GM12891 (cell line): ENCODE measurements at regions not wholly inside any gene's neighbourhood (a gene's known extent, or its start where the extent isn't known, plus 50 kb on each side); places are given as distances from the start of the nearest gene placed in this dataset.

ENCODE experiments used
- PAX5 ChIP-seq: IDR thresholded peaks from 2 replicates; pipeline ENCODE4 v1.6.1; 2011; ENCODE audit warnings: low read length, moderate library complexity, mild to moderate bottlenecking; ENCODE audit not compliant: insufficient read depth, severe bottlenecking
- POLR2A ChIP-seq: IDR thresholded peaks from 2 replicates; pipeline ENCODE4 v1.6.1; 2011; ENCODE audit warnings: low read depth, low read length, control low read depth
- POLR2AphosphoS5 ChIP-seq: IDR thresholded peaks from 2 replicates; pipeline ENCODE4 v1.6.1; 2011; ENCODE audit warnings: low read depth, low read length, control low read depth
- POU2F2 ChIP-seq: IDR thresholded peaks from 2 replicates; pipeline ENCODE4 v1.6.1; 2011; ENCODE audit warnings: low read depth, mild to moderate bottlenecking, control low read depth, low read length, moderate library complexity
- TAF1 ChIP-seq: IDR thresholded peaks from 2 replicates; pipeline ENCODE4 v1.6.1; 2011; ENCODE audit warnings: low read depth, low read length, control low read depth

DNA sequence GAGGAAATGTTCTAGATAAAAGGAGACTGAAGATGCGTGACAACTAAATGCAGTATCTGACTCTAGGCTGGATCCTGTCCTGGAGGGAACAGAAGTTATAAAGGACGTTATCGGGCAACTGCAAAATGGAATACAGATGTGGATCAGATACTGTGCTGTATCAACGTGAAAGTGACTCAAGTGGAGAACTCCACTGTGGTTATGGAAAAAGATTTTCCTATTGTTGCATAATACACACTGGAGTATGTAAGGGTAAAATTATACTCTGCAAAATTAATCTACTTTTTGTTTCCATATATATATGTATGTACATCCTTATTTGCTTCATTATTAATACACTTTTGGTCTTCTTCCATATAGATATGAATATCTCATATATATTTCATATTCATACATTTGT lies 654.0 kb downstream of the QKI start:
- TF ChIP-seq POLR2A (no peak), POLR2AphosphoS5 (no peak), TAF1 (no peak), POU2F2 (no peak), PAX5 (no peak)
